ENCODE measurements at regions not wholly inside any gene's neighbourhood (a gene's known extent, or its start where the extent isn't known, plus 50 kb on each side); places are given as distances from the start of the nearest gene placed in this dataset.

DNA sequence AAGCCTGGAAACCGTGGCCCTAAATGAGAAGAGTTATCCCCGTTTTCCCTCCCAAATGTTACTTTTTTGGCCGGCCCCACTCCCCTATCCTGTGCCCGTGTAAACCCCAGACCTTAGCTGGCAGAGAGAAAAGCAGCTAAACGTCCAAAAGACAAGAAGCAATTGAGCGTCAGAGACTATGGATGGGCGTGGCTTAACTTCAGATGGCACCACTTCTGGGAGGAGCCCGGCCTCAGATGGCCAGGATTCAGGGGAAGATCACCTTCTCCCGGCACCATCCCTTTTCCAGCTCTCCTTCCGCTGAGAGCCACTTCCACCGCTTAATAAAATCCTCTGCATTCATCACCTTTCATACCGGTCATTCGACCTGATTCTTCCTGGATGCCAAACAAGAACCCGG, 350.1 kb upstream of the PCDH7 start:
- TF ChIP-seq POLR2A (IDR thresholded peaks at IDR 0.05) (no peak), CTCF (IDR thresholded peaks at IDR 0.05) (no peak), POLR2AphosphoS5 (IDR thresholded peaks at IDR 0.05) (no peak)
